Forelimb muscle (tissue), 1 donor: ENCODE measurements at regions not wholly inside any gene's neighbourhood (a gene's known extent, or its start where the extent isn't known, plus 50 kb on each side); places are given as distances from the start of the nearest gene placed in this dataset.

Source experiments
- DNase-seq: peaks from one replicate; pipeline ENCODE4 v3.0.0-alpha.2; 2013; ENCODE audit warnings: low read depth

GRCh38 chr18:76255070-76255683 is 239.9 kb downstream of the ZNF516 start:
- no peak for DNase-seq

GRCh38 chr18:76252880-76253279 is 242.2 kb downstream of the ZNF516 start:
- no peak for DNase-seq

DNA sequence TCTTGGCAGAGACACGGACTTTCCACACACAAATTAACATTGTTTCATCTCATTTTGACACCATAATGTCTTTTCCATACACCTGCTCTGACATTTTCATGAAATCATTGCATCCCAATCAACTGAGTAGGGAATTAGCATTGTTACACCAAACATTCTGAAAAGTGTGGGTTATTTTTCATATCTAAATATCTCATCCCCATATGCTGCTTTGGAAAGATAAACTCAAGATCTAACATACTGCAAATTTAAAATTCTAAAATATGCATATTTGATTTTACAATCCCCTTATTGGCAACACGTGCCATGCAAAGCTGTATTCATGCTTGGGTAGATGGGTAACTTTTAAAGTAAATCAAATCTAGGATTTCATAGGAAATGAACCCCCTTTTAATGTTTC is 242.9 kb downstream of the ZNF516 start:
- no peak for DNase-seq

- DNase-seq = no peak
These were observed 243.4 kb downstream of the ZNF516 start for GRCh38 chr18:76251691-76252090.

DNA sequence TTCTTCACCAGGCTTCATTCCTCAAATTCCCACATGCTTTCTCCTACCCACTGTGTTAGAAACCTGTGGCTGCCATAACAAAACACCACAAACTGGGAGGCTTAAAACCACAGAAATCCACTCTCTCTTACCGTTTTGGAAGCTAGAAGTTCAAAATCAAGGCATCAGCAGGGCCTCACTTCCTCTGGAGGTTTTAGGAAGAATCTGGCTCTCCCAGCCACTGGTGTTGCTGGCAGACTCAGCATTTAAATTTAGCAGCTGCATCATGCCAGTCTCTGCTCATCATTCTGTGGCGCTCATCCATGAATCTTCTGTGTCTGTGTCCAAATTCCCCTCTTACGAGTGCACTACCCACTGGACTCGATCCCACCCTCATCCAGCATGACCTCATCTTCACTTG is 248.5 kb downstream of the ZNF516 start:
- no peak for DNase-seq

DNA sequence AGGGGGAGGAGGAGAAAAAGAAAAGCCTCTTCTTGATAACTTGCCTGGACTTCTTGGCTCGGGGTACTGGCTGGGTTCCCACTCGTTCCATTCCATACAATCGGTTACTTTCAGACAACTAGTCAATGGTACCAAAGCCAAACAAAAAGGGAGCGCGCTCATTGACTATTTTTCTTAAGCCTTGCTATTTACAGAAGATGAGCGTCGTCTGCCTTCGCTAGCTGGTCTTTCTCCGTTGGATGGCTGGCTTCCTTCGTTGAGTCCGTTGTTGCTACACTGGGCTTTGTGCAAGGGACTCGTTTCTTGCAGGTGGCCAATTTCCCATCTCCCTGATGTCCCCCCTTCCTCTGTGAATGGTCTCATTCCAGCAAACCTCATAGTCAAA is 260.4 kb downstream of the ZNF516 start:
- DNase-seq = peak; percentile 61

GRCh38 chr18:76233876-76234675 is 261.0 kb downstream of the ZNF516 start:
- no peak for DNase-seq

- no peak for DNase-seq
These were observed 261.6 kb downstream of the ZNF516 start for GRCh38 chr18:76233406-76233805.

GRCh38 chr18:76232779-76233178 is 262.3 kb downstream of the ZNF516 start:
- no peak for DNase-seq

GRCh38 chr18:76232010-76232409 is 263.0 kb downstream of the ZNF516 start:
- DNase-seq = no peak

- no peak for DNase-seq
These were observed 263.6 kb downstream of the ZNF516 start for GRCh38 chr18:76231402-76231801.

- no peak for DNase-seq
These were observed 264.3 kb downstream of the ZNF516 start for GRCh38 chr18:76230791-76231190.

DNA sequence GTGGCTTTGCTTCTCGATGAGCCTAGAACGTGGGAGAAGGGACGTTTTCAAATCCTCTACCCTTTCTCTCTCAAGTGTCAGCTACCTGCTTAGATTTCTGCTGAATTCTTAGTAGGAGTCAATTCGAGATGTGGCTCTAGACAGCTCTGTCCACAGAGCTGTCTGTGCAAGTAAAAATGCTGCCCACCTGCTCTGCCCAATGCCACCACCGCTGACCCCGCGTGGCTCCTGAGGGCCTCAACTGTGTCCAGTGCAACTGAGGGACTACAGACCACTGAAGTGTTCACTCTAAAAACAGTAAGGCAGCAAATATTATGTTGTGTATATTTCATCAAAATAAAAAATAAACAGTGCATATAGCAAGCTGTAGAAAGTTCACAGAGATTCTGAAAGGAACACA is 266.3 kb downstream of the ZNF516 start:
- DNase-seq = no peak

- no peak for DNase-seq
These were observed 267.3 kb downstream of the ZNF516 start for GRCh38 chr18:76227759-76228158.

- DNase-seq = no peak
These were observed 271.6 kb downstream of the ZNF516 start for GRCh38 chr18:76223403-76223802.

DNA sequence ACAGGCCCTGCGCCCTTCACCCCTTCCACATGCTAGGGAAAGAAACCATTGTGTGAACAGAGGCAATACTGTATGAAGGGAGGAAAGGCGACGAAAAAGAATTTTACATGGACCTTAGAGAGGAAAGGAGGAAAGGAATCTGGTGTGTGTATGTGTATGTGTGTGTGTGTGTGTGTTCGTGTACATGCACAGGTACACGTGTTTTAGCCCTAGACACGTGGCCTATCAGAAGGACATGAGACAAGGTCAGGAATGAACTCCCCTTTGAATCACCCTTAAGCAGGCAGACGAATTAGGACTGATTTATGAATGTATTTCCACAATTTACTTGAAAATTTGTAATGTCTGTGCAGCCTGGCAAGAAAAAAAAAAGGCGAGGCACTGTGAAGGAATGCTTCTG is 276.0 kb downstream of the ZNF516 start:
- DNase-seq = no peak

DNA sequence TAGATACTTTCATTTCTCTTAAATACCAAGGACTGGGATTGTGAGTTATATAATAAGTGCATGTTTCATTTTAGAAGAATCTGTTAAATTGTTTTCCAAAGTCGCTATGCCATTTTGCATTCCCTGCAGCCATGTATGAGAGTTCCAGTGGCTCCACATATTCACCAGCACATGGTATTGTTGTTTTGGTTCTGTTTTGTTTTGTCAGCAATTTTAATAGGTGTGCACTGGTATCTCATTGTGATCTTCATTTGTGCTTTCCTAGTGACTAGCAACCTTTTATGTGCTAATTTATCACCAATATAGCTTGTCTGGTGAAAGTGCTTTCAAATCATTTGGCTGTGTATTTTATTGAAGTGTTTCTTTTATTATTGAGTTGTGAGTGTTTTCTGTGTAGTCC is 278.9 kb downstream of the ZNF516 start:
- no peak for DNase-seq

GRCh38 chr18:76213991-76214390 is 281.1 kb downstream of the ZNF516 start:
- DNase-seq = no peak

- DNase-seq = no peak
These were observed 282.1 kb downstream of the ZNF516 start for GRCh38 chr18:76212960-76213359.

GRCh38 chr18:76209597-76209996 is 285.4 kb downstream of the ZNF516 start:
- DNase-seq = no peak

DNA sequence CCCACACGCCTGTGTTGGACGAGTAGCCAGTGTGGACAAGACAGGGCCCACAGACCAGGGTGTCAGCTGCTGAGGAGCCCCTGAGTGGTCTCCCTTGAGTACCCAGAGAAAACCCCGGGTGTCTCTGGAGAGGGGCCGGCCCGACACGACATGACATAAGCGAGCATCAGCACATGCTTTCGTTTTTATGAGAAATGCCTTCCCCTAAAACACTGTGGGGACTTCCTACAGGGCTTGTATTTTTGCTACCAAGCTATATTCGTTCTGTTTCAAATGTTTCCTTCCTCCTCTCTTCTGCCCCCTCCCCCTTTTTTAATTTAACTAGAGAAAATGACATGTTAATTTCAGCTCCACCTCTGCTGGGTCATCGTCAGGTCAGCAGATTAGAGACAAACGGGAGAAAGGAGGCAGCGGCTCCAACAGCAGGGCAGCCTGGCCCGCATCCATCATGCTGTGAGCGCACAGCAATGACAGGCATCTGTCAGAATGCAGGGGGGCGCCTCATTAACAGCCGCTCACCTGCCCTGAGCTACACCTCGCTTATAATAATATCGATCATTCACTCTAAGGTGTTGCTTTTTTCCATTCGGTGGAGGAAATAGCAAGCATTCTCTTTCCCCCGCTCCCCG is 286.2 kb downstream of the ZNF516 start:
- DNase-seq = no peak

DNA sequence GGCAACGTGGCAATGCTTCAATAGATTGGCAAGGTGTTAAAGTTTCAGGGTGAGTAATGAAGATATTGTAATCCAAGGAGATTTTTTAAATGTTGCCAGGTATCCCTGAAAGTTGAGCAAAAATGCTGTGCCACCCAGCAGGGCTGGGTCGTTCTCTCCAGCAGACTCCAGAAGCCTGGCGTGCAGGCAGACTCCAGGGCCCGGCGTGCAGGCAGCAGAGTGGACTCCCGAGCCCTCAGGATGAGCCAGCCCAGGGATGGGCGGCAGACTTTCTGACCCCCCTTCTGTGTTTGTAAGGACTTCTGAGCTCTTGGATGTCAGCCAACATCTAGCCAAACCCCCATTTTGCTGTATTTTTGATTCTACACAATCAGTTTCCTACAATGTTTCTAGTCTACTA is 289.1 kb downstream of the ZNF516 start:
- no peak for DNase-seq

GRCh38 chr18:76203552-76203951 is 291.5 kb downstream of the ZNF516 start:
- no peak for DNase-seq
